H1 (cell line): ENCODE measurements at regions not wholly inside any gene's neighbourhood (a gene's known extent, or its start where the extent isn't known, plus 50 kb on each side); places are given as distances from the start of the nearest gene placed in this dataset.

ENCODE experiments used
- CTCF ChIA-PET: fragments of 300-600 bp; sonication (Branson Sonifier 250); formaldehyde crosslinking; loops from one replicate; lab custom pipeline; 2021; ENCODE audit not compliant: partially characterized antibody; lab: Charles Lee
- POLR2A ChIA-PET: fragments of 300-600 bp; sonication (Branson Sonifier 250); formaldehyde crosslinking; loops from one replicate; lab custom pipeline; 2021; ENCODE audit warnings: inconsistent platforms; ENCODE audit not compliant: partially characterized antibody; lab: Charles Lee
- DNase-seq, 2 experiments: peaks; one replicate each; pipeline versions ENCODE4 v3.0.0 to v3.0.0-alpha.2; 2010 to 2022; ENCODE audit warnings: low spot score in 2 of 2, low read depth in 1 of 2, mixed read lengths in 1 of 2
- FAIRE-seq: peaks from 2 replicates; lab custom pipeline; 2011; peaks lifted over from hg19 to GRCh38; lab: Jason Lieb, UNC
- H2AFZ ChIP-seq: 2 replicates; pipeline ENCODE4 v1.8.1; 2012; ENCODE audit warnings: low read length, inconsistent platforms
- H2AK5ac ChIP-seq: 2 replicates; pipeline ENCODE4 v1.6.1; 2013; ENCODE audit warnings: low read depth, low read length
- H2BK120ac ChIP-seq: replicated peaks from 2 replicates; pipeline ENCODE3; 2013; ENCODE audit warnings: low read depth, low read length, inconsistent platforms
- H2BK12ac ChIP-seq: 2 replicates; pipeline ENCODE4 v1.6.1; 2013; ENCODE audit warnings: low read depth, low read length
- H2BK15ac ChIP-seq: 2 replicates; pipeline ENCODE4 v1.6.1; 2013; ENCODE audit warnings: low read length
- H2BK20ac ChIP-seq: 2 replicates; pipeline ENCODE4 v1.6.1; 2013; ENCODE audit warnings: low read length
- H2BK5ac ChIP-seq: 2 replicates; pipeline ENCODE4 v1.6.1; 2013; ENCODE audit warnings: low read depth, low read length
- H3K14ac ChIP-seq: 2 replicates; pipeline ENCODE4 v1.6.1; 2013; ENCODE audit warnings: inconsistent platforms; ENCODE audit not compliant: insufficient read length
- H3K18ac ChIP-seq: 2 replicates; pipeline ENCODE4 v1.6.1; 2013; ENCODE audit warnings: low read length; ENCODE audit errors: extremely low read depth
- H3K23ac ChIP-seq: 2 replicates; pipeline ENCODE4 v1.6.1; 2013; ENCODE audit warnings: inconsistent platforms; ENCODE audit not compliant: insufficient read length
- H3K23me2 ChIP-seq: 2 replicates; pipeline ENCODE4 v1.6.1; 2013; ENCODE audit warnings: low read depth, low read length
- H3K27ac ChIP-seq: 2 replicates; pipeline ENCODE4 v1.6.1; 2011; ENCODE audit warnings: low read depth, low read length, inconsistent platforms
- H3K27me3 ChIP-seq, 4 experiments: replicated peaks in 1 of 4; 1 replicate in 1 of 4; 2 replicates in 3 of 4; pipeline versions ENCODE4 v1.6.1 to v1.8.1; 2011 to 2013; ENCODE audit warnings: low read length in 3 of 4, mild to moderate bottlenecking in 3 of 4, inconsistent platforms in 2 of 4, mixed read lengths in 2 of 4, moderate library complexity in 1 of 4; ENCODE audit not compliant: control insufficient read depth in 3 of 4, insufficient read depth in 3 of 4; ENCODE audit errors: extremely low read depth in 1 of 4
- H3K36me3 ChIP-seq, 4 experiments: 2 replicates each; pipeline versions ENCODE4 v1.6.1 to v1.8.1; 2011 to 2013; ENCODE audit warnings: mild to moderate bottlenecking in 4 of 4, low read length in 3 of 4, moderate library complexity in 2 of 4, control low read depth in 1 of 4, inconsistent platforms in 1 of 4; ENCODE audit not compliant: insufficient read depth in 4 of 4, control insufficient read depth in 2 of 4
- H3K4ac ChIP-seq: replicated peaks from 2 replicates; pipeline ENCODE3; 2013; ENCODE audit warnings: low read length, low read depth, mixed read lengths, inconsistent platforms; ENCODE audit not compliant: insufficient read length
- H3K4me1 ChIP-seq, 4 experiments: replicated peaks in 1 of 4; 1 replicate in 1 of 4; 2 replicates in 3 of 4; pipeline versions ENCODE4 v1.6.1 to v1.8.1; 2011 to 2013; ENCODE audit warnings: low read length in 3 of 4, inconsistent platforms in 2 of 4, mixed read lengths in 1 of 4; ENCODE audit not compliant: insufficient read depth in 4 of 4, control insufficient read depth in 3 of 4
- H3K4me2 ChIP-seq, 2 experiments: 2 replicates each; pipeline versions ENCODE4 v1.6.1 to v1.8.1; 2011 to 2013; ENCODE audit warnings: low read depth in 2 of 2, low read length in 2 of 2, control low read depth in 1 of 2, inconsistent platforms in 1 of 2, mild to moderate bottlenecking in 1 of 2; ENCODE audit not compliant: insufficient read depth in 1 of 2
- H3K4me3 ChIP-seq, 4 experiments: fragments of 200-600, 300-600 bp in 1 of 4; sonication (generic), shearing (Covaris generic), sonication (Bioruptor Twin) in 1 of 4; 2 replicates each; pipeline versions ENCODE4 v1.5.1 to v1.8.1; 2011 to 2016; ENCODE audit warnings: low read length in 4 of 4, low read depth in 3 of 4, control low read depth in 2 of 4, inconsistent platforms in 2 of 4, mild to moderate bottlenecking in 2 of 4, mixed read lengths in 1 of 4, moderate library complexity in 1 of 4; ENCODE audit not compliant: insufficient read depth in 2 of 4; ENCODE audit errors: extremely low read depth in 1 of 4
- H3K56ac ChIP-seq: replicated peaks from 2 replicates; pipeline ENCODE3; 2013; ENCODE audit warnings: low read depth, mild to moderate bottlenecking, mixed read lengths, low read length, inconsistent platforms; ENCODE audit not compliant: insufficient read length
- H3K79me1 ChIP-seq: 2 replicates; pipeline ENCODE4 v1.6.1; 2013; ENCODE audit warnings: low read depth, low read length, control low read depth
- H3K79me2 ChIP-seq, 2 experiments: 2 replicates each; pipeline versions ENCODE4 v1.6.1 to v1.8.1; 2012 to 2013; ENCODE audit warnings: low read length in 2 of 2, mild to moderate bottlenecking in 2 of 2, inconsistent platforms in 1 of 2; ENCODE audit not compliant: insufficient read depth in 2 of 2, control insufficient read depth in 1 of 2
- H3K9ac ChIP-seq, 4 experiments: replicated peaks in 1 of 4; 1 replicate in 1 of 4; 2 replicates in 3 of 4; pipeline versions ENCODE4 v1.6.1 to v1.8.1; 2011 to 2013; ENCODE audit warnings: low read depth in 3 of 4, low read length in 3 of 4, control low read depth in 2 of 4, mild to moderate bottlenecking in 2 of 4, moderate library complexity in 2 of 4, inconsistent platforms in 1 of 4; ENCODE audit errors: extremely low read depth in 1 of 4
- H3K9me3 ChIP-seq, 2 experiments: 2 replicates each; pipeline versions ENCODE4 v1.6.1 to v1.8.1; 2012 to 2013; ENCODE audit warnings: mild to moderate bottlenecking in 2 of 2, moderate library complexity in 2 of 2, control low read depth in 1 of 2, inconsistent platforms in 1 of 2, low read depth in 1 of 2, low read length in 1 of 2, mixed read lengths in 1 of 2; ENCODE audit not compliant: insufficient read depth in 2 of 2
- H4K20me1 ChIP-seq, 2 experiments: replicated peaks in 1 of 2; 2 replicates each; pipeline versions ENCODE3 to v1.8.1; 2011 to 2013; ENCODE audit warnings: inconsistent platforms in 2 of 2, low read length in 2 of 2, mild to moderate bottlenecking in 1 of 2; ENCODE audit not compliant: insufficient read depth in 2 of 2, control insufficient read depth in 1 of 2
- H4K5ac ChIP-seq: 2 replicates; pipeline ENCODE4 v1.6.1; 2013; ENCODE audit warnings: low read length, low read depth, mixed read lengths, inconsistent platforms; ENCODE audit not compliant: insufficient read length
- H4K8ac ChIP-seq: 2 replicates; pipeline ENCODE4 v1.8.0; 2013; ENCODE audit warnings: mild to moderate bottlenecking, moderate library complexity, low read length, inconsistent platforms; ENCODE audit not compliant: insufficient read depth; ENCODE audit errors: extremely low read depth
- H4K91ac ChIP-seq: replicated peaks from 2 replicates; pipeline ENCODE3; 2013; ENCODE audit warnings: low read length, mixed read lengths, inconsistent platforms; ENCODE audit not compliant: insufficient read length
- ASH2L ChIP-seq: fragments of 200-600, 300-600 bp; sonication (generic); IDR thresholded peaks from one replicate; pipeline ENCODE4 v1.7.1; 2017; ENCODE audit warnings: low read length
- CBX5 ChIP-seq: fragments of 300-800, 300-1000 bp; sonication (generic); IDR thresholded peaks from 2 replicates; pipeline ENCODE4 v1.7.1; 2016; ENCODE audit warnings: antibody characterized with exemption, low read length, low read depth
- CBX8 ChIP-seq: fragments of 300-800, 300-1000 bp; sonication (generic); IDR thresholded peaks from 2 replicates; pipeline ENCODE4 v1.7.1; 2016; ENCODE audit warnings: low read depth, low read length, borderline replicate concordance
- CTBP2 ChIP-seq: IDR thresholded peaks from 2 replicates; pipeline ENCODE4 v1.7.0; 2011; ENCODE audit warnings: borderline replicate concordance, mild to moderate bottlenecking, moderate library complexity, mixed read lengths, low read length; ENCODE audit not compliant: insufficient read depth, insufficient read length
- EP300 ChIP-seq, 2 experiments: IDR thresholded peaks; 1 replicate in 1 of 2; 2 replicates in 1 of 2; pipeline ENCODE4 v1.6.1; 2011 to 2012; ENCODE audit warnings: low read depth in 2 of 2, low read length in 2 of 2, mild to moderate bottlenecking in 2 of 2, borderline replicate concordance in 1 of 2, inconsistent platforms in 1 of 2, moderate library complexity in 1 of 2
- JUN ChIP-seq: IDR thresholded peaks from 2 replicates; pipeline ENCODE4 v1.6.1; 2011; ENCODE audit warnings: low read depth, mild to moderate bottlenecking, improper control_type of control experiment, low read length
- JUND ChIP-seq: IDR thresholded peaks from 2 replicates; pipeline ENCODE4 v1.6.1; 2011; ENCODE audit warnings: mild to moderate bottlenecking, improper control_type of control experiment, low read length
- NRF1 ChIP-seq: IDR thresholded peaks from 2 replicates; pipeline ENCODE4 v1.6.1; 2011; ENCODE audit warnings: mild to moderate bottlenecking, low read depth, low read length, improper control_type of control experiment
- POLR2AphosphoS5 ChIP-seq: IDR thresholded peaks from 2 replicates; pipeline ENCODE4 v1.6.1; 2011; ENCODE audit warnings: low read depth, low read length
- SUZ12 ChIP-seq: fragments of 200-600 bp; sonication (generic); IDR thresholded peaks from 2 replicates; pipeline ENCODE4 v1.6.1; 2012; ENCODE audit warnings: mild to moderate bottlenecking, inconsistent platforms, low read length, moderate library complexity, mixed read lengths
- TAF1 ChIP-seq: IDR thresholded peaks from 2 replicates; pipeline ENCODE4 v1.6.1; 2011; ENCODE audit warnings: mild to moderate bottlenecking, low read depth, low read length
- TBP ChIP-seq: IDR thresholded peaks from 2 replicates; pipeline ENCODE4 v1.6.1; 2011; ENCODE audit warnings: low read depth, low read length, improper control_type of control experiment
- TCF12 ChIP-seq: IDR thresholded peaks from 2 replicates; pipeline ENCODE4 v1.6.1; 2011; ENCODE audit warnings: low read depth, mild to moderate bottlenecking, low read length
- TEAD4 ChIP-seq: IDR thresholded peaks from 2 replicates; pipeline ENCODE4 v1.6.1; 2012; ENCODE audit warnings: low read depth, low read length, inconsistent platforms, mixed read lengths
- YY1 ChIP-seq: IDR thresholded peaks from 2 replicates; pipeline ENCODE4 v1.6.1; 2011; ENCODE audit warnings: low read depth, mild to moderate bottlenecking, low read length
- WGBS, 2 experiments: shearing (Covaris generic) in 1 of 2; methylation state at CpG; one replicate each; pipeline versions ENCODE4 v1.1.6 to v1.1.7; 2013 to 2015; ENCODE audit warnings: low lambda C conversion rate in 2 of 2, mixed read lengths in 2 of 2, inconsistent platforms in 1 of 2, low coverage in 1 of 2, missing lambda C conversion rate in 1 of 2; ENCODE audit not compliant: insufficient replicate concordance in 2 of 2, insufficient coverage in 1 of 2, insufficient read length in 1 of 2; ENCODE audit errors: extremely low coverage in 1 of 2, missing lambda C conversion rate in 1 of 2; 5-methylcytosine and 5-hydroxymethylcytosine counted together
- TF ChIP-seq, protein P1 (sequence below): IDR thresholded peaks from 2 replicates; pipeline ENCODE4 v1.6.1; 2011; ENCODE audit warnings: low read depth, mild to moderate bottlenecking, low read length; ENCODE audit not compliant: insufficient read depth

DNA sequence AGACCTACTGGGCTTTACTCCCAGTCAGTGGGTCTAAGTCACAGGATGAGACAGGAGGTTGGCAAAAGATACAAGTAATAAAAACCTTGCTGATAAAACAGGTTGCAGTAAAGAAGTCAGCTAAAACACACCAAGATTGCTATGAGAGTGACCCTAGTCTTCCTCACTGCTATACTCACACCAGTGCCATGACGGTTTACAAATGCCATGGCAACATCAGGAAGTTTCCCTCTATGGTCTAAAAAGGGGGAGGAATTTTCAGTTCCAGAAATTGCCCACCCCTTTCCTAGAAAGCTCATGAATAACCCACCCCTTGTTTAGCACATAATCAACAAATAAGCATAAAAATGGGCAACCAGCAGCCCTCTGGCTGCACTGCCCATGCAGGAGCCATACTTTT lies 966.7 kb upstream of the ROBO1 start:
- H3K9ac ChIP-seq, result no peak overlapping the region
- H3K4me1 ChIP-seq, result no peaks in the 10 kb centered on the region
- no peak overlapping the region for H3K4me3 ChIP-seq
- H2BK12ac ChIP-seq, result no peak overlapping the region
- no peaks in the 10 kb centered on the region for H3K36me3 ChIP-seq
- no peaks in the 10 kb centered on the region for H3K9me3 ChIP-seq
- H3K23ac ChIP-seq, result no peak overlapping the region
- FAIRE-seq, result no peak
- no peak for DNase-seq
- no peak overlapping the region for H3K56ac ChIP-seq
- H2AK5ac ChIP-seq, result no peak overlapping the region
- H3K18ac ChIP-seq, result no peak overlapping the region
- H2BK120ac ChIP-seq, result no peak overlapping the region
- H2BK5ac ChIP-seq, result no peak overlapping the region
- no peak overlapping the region for H2BK20ac ChIP-seq
- H3K79me2 ChIP-seq, result no peaks in the 10 kb centered on the region
- H3K4ac ChIP-seq, result no peak overlapping the region
- no peaks in the 10 kb centered on the region for H4K20me1 ChIP-seq
- H4K91ac ChIP-seq, result no peak overlapping the region
- H3K79me1 ChIP-seq, result no peaks in the 10 kb centered on the region
- no peak overlapping the region for H3K27ac ChIP-seq
- no peaks in the 10 kb centered on the region for H3K23me2 ChIP-seq
- no peaks in the 10 kb centered on the region for H3K27me3 ChIP-seq
- no peak overlapping the region for H3K14ac ChIP-seq
- 95% methylated on average over 1 of the region's 1 CpG; no CpG with 5 or more reads in 1 of the 2 experiments for WGBS, 2 experiments
- H4K5ac ChIP-seq, result no peak overlapping the region
- POLR2A ChIA-PET, result no interaction called here
- no peak overlapping the region for H2AFZ ChIP-seq
- H4K8ac ChIP-seq, result no peak overlapping the region
- no peak overlapping the region for H2BK15ac ChIP-seq
- CTCF ChIA-PET, result no interaction called here
- H3K4me2 ChIP-seq, result no peak overlapping the region
- no peak for TF ChIP-seq TCF12
- TF ChIP-seq TEAD4, result no peak
- TF ChIP-seq, protein P1, sequence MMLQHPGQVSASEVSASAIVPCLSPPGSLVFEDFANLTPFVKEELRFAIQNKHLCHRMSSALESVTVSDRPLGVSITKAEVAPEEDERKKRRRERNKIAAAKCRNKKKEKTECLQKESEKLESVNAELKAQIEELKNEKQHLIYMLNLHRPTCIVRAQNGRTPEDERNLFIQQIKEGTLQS, result no peak
- TF ChIP-seq CBX8, result no peak
- TF ChIP-seq CTBP2, result no peak
- no peak for TF ChIP-seq CBX5
- TF ChIP-seq NRF1, result no peak
- TF ChIP-seq JUN, result no peak
- no peak for TF ChIP-seq ASH2L
- TF ChIP-seq EP300 (IDR thresholded peaks at IDR 0.05; ENCODE audit: borderline replicate concordance in 1 of 2, low read depth in 2 of 2, low read length in 2 of 2), result no peak
- TF ChIP-seq TBP, result no peak
- TF ChIP-seq POLR2AphosphoS5, result no peak
- TF ChIP-seq YY1, result no peak
- no peak for TF ChIP-seq TAF1
- no peak for TF ChIP-seq SUZ12
- no peak for TF ChIP-seq JUND
